ENCODE measurements at regions not wholly inside any gene's neighbourhood (a gene's known extent, or its start where the extent isn't known, plus 50 kb on each side); places are given as distances from the start of the nearest gene placed in this dataset.

DNA sequence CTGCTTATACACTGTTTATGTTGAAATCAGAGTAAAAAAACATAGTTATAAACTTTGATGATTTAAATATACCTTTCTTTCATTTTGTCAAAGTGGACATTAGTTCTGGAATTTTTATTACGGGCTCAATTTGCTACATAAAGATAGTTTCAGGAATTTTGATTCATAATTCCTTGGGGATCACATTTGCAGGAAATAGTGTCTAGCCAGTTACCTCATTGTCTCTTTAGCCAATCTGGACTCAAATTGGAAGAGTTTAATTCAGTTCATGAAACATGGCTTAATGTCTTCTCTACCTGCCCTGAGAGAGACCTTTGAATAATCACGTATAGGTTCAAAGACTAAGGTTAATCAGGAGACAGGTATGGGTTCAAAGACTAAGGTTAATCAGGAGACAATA, 262.6 kb downstream of the HGF start:
- no peak overlapping the region for H3K4me3 ChIP-seq (ENCODE audit: low read depth, low read length)
- TF ChIP-seq, protein P1, sequence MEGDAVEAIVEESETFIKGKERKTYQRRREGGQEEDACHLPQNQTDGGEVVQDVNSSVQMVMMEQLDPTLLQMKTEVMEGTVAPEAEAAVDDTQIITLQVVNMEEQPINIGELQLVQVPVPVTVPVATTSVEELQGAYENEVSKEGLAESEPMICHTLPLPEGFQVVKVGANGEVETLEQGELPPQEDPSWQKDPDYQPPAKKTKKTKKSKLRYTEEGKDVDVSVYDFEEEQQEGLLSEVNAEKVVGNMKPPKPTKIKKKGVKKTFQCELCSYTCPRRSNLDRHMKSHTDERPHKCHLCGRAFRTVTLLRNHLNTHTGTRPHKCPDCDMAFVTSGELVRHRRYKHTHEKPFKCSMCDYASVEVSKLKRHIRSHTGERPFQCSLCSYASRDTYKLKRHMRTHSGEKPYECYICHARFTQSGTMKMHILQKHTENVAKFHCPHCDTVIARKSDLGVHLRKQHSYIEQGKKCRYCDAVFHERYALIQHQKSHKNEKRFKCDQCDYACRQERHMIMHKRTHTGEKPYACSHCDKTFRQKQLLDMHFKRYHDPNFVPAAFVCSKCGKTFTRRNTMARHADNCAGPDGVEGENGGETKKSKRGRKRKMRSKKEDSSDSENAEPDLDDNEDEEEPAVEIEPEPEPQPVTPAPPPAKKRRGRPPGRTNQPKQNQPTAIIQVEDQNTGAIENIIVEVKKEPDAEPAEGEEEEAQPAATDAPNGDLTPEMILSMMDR (IDR thresholded peaks at IDR 0.05; ENCODE audit: insufficient read depth, low read depth, low read length, missing control alignments): no peak
- DNase-seq (ENCODE audit: low read depth): no peak

DNA sequence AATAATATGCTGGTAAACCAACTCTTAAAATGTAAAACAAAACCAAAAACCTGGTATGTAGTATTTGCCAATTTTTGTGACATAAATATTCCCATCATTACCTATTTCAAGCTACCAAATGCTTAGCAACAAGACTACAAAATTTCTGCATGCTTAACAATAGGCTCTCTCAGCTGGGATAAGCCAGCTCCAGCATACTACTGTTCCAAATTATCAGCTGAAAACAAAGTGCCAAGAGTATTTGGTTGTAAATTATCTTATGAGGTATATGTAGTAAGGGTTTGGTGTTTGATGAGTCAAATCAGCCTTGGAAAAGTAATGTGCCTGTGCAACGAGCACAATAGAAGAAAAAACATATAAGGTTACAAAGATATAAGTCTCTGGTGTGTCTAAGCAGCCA, 263.2 kb downstream of the HGF start:
- TF ChIP-seq, protein P1 (IDR thresholded peaks at IDR 0.05; ENCODE audit: insufficient read depth, low read depth, low read length, missing control alignments): no peak
- no peak overlapping the region for H3K4me3 ChIP-seq (ENCODE audit: low read depth, low read length)
- DNase-seq (ENCODE audit: low read depth): no peak

DNA sequence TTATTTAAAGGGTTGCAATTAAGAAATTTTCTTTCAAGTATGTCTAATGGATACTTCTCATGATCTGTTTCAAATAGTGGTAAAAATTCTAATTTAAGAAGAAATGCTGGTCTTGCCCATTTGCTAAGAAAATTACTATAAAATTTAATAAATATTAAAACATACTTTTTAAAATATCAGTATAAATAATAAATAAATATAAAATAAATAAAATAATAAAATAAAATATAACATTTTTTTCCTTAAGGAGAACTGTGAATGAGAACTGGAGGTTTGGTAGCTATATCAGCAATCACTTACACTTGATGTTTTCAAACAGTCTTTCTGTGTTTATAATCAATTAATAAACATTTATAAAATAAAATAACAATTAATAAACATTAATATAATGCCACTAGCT, 266.1 kb downstream of the HGF start:
- DNase-seq (ENCODE audit: low read depth): no peak
- TF ChIP-seq, protein P1 (IDR thresholded peaks at IDR 0.05; ENCODE audit: insufficient read depth, low read depth, low read length, missing control alignments): no peak
- no peak overlapping the region for H3K4me3 ChIP-seq (ENCODE audit: low read depth, low read length)

DNA sequence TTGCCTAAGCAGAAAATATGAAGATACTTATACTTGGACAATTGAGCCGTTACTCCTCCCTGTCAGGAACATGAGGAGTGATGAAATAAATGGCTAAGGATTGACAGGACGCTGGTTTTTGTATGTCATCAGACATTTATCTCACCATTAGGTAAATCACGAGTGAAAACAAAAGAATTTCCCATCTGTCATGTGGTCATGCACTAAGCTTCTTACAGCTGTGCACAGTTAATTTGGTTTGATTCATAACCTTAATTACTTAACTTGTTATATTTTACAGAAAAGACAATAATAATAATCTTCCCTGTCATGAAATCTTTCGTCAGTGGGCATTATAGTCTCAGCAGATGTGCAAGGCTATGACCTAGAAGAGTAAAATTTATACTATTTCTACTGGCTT, 266.5 kb downstream of the HGF start:
- no peak overlapping the region for H3K4me3 ChIP-seq (ENCODE audit: low read depth, low read length)
- TF ChIP-seq, protein P1 (IDR thresholded peaks at IDR 0.05; ENCODE audit: insufficient read depth, low read depth, low read length, missing control alignments): no peak
- no peak for DNase-seq (ENCODE audit: low read depth)

DNA sequence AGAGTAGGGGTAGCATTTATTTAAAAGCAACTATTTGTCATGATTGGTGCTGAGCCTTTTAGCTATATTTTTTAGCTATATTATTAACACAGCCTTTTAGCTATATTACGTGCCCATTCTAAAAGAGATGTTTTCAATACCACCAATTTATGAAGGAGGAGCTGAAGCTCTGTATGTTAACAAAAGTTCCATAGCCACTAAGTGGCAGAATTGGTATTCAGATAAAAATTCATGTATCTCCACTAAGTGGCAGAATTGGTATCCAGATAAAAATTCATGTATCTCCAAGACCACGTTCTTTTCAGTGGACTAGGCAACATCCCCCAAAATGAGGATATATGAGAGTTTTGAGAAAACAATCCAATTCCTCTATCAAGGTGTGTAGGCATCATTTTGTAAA, 268.6 kb downstream of the HGF start:
- TF ChIP-seq, protein P1 (IDR thresholded peaks at IDR 0.05; ENCODE audit: insufficient read depth, low read depth, low read length, missing control alignments): no peak
- DNase-seq (ENCODE audit: low read depth): peak; percentile 9

DNA sequence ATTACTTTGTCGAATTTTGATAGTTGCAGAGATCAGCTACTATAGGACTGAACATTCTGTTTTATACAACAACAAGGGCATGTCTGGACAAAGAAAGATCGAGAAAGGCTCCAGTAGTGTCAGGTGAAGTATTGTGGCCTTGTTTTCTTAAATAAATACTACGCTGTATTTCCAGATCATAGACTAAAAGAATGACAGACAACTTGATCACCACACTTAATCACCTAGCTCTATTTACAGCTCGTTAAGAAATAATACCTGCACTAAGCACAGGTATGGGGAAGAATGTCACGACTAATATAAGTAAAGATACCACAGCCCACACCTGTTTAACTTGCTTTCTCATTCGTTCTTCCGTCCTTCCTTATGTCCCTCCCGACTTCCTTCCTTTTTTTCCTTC, 269.2 kb downstream of the HGF start:
- H3K4me3 ChIP-seq (ENCODE audit: low read depth, low read length): no peak overlapping the region
- TF ChIP-seq, protein P1 (IDR thresholded peaks at IDR 0.05; ENCODE audit: insufficient read depth, low read depth, low read length, missing control alignments): no peak
- no peak for DNase-seq (ENCODE audit: low read depth)

More for the DNA sequence above, 268.6 kb downstream of the HGF start:
- H3K4me3 ChIP-seq (ENCODE audit: low read depth, low read length): no peak overlapping the region

DNA sequence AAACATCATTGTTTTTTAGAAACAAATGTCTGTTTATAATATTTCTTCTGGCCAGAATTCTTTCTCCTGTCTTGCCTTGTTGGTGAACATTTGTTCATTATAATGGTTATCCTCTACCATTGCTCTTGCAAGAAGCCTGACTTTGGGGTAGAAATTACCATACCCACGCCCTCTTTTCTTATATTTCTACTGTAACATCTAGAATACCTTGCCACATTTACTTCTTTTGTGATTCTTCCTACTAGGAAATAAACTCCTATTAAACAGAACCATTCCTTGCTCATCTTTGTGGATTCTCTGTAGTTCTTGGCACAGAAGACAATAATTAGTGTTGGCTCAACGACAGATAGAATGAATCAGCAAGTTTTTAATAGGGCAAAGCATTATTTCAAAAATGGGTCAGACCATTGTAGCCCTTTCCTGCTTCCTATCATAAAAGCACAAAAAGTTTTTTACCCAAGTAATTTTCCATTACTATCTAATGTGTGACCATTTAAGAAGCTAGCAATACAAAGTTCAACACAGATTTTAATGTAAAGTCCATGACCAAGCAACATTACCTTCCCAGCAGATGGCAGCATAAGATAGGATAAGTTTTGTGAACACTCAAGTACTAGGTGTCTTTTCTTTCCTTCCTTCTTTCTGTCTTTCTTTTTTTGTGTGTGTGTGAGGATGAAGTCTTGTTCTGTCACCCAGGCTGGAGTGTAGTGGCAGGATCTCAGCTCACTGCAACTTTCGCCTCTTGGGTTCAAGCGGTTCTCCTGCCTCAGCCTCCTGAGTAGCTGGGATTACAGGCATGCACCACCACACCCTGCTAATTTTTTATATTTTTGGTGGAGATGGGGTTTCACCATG, 270.4 kb downstream of the HGF start:
- peak; percentile 78 for DNase-seq (ENCODE audit: low read depth)
- no peak overlapping the region for H3K4me3 ChIP-seq (ENCODE audit: low read depth, low read length)
- TF ChIP-seq, protein P1 (IDR thresholded peaks at IDR 0.05; ENCODE audit: insufficient read depth, low read depth, low read length, missing control alignments): peak; percentile 53
